NB4 (cell line): ENCODE measurements at regions not wholly inside any gene's neighbourhood (a gene's known extent, or its start where the extent isn't known, plus 50 kb on each side); places are given as distances from the start of the nearest gene placed in this dataset.

Experiments
- MAX ChIP-seq: IDR thresholded peaks from 2 replicates; pipeline ENCODE4 v1.6.1; 2011; ENCODE audit warnings: low read depth, low read length
- POLR2A ChIP-seq: IDR thresholded peaks from 2 replicates; pipeline ENCODE4 v1.6.1; 2011; ENCODE audit warnings: mild to moderate bottlenecking; ENCODE audit not compliant: insufficient read length; ENCODE audit errors: extremely low read depth
- TF ChIP-seq, protein P1 (sequence below): IDR thresholded peaks from one replicate; pipeline ENCODE4 v1.5.1; 2012; ENCODE audit warnings: low read depth, low read length

DNA sequence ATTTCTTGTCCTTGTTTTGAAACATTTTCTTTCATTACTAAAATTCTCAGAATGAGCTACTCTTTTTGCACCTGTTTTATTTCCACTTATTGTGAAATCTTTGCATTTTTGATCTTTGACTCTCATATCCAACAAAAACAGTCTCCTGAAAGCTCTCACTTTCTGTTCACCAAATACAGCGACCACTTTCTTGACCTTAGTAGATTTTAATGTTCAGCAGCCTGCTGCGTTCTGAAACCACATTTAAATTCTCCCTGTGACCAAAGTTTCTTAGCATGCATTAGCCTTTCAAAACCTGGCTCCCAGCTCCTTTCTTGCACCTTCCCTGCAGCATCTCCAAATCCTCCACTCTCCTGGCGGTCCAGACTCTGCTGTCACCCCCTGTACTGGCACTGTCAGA, 404.4 kb upstream of the PDE3A start:
- TF ChIP-seq, protein P1, sequence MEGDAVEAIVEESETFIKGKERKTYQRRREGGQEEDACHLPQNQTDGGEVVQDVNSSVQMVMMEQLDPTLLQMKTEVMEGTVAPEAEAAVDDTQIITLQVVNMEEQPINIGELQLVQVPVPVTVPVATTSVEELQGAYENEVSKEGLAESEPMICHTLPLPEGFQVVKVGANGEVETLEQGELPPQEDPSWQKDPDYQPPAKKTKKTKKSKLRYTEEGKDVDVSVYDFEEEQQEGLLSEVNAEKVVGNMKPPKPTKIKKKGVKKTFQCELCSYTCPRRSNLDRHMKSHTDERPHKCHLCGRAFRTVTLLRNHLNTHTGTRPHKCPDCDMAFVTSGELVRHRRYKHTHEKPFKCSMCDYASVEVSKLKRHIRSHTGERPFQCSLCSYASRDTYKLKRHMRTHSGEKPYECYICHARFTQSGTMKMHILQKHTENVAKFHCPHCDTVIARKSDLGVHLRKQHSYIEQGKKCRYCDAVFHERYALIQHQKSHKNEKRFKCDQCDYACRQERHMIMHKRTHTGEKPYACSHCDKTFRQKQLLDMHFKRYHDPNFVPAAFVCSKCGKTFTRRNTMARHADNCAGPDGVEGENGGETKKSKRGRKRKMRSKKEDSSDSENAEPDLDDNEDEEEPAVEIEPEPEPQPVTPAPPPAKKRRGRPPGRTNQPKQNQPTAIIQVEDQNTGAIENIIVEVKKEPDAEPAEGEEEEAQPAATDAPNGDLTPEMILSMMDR, result no peak
- TF ChIP-seq POLR2A, result no peak
- no peak for TF ChIP-seq MAX
